ENCODE measurements at regions not wholly inside any gene's neighbourhood (a gene's known extent, or its start where the extent isn't known, plus 50 kb on each side); places are given as distances from the start of the nearest gene placed in this dataset.

DNA sequence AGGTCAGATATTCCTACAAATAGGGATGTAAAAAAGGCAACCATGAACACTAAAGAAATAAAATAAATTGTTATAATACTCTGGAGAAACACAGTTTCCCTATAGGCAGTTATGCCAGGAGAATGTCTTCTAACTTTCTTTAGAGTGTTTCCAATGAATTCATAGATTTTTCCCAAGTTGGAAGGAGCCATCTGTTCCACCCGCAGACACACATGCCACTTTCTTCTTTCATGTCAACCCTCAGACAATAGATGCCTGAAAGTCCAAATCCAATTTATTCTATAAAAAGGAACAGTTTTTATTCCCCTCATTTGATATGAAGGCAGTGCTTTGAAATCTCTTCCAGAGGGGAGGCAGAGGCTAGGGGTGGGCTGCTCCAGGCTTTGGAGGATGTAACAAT is 418.1 kb downstream of the ACTL7B start:
- Mint-ChIP-seq H3K27me3 (ENCODE audit: insufficient read depth, low read depth, poor library complexity) (no peaks in the 10 kb centered on the region), H3K4me1 (no peaks in the 10 kb centered on the region), H3K9me3 (no peaks in the 10 kb centered on the region), H3K4me3 (no peak overlapping the region), H3K36me3 (ENCODE audit: low read depth) (no peaks in the 10 kb centered on the region), H3K27ac (no peak overlapping the region)
- no peak for DNase-seq (ENCODE audit: low spot score)
- no peaks in the 10 kb centered on the region; the same call in 1 of the 2 replicates for H3K9me2 ChIP-seq (ENCODE audit: insufficient read depth)
- TF ChIP-seq, protein P1, sequence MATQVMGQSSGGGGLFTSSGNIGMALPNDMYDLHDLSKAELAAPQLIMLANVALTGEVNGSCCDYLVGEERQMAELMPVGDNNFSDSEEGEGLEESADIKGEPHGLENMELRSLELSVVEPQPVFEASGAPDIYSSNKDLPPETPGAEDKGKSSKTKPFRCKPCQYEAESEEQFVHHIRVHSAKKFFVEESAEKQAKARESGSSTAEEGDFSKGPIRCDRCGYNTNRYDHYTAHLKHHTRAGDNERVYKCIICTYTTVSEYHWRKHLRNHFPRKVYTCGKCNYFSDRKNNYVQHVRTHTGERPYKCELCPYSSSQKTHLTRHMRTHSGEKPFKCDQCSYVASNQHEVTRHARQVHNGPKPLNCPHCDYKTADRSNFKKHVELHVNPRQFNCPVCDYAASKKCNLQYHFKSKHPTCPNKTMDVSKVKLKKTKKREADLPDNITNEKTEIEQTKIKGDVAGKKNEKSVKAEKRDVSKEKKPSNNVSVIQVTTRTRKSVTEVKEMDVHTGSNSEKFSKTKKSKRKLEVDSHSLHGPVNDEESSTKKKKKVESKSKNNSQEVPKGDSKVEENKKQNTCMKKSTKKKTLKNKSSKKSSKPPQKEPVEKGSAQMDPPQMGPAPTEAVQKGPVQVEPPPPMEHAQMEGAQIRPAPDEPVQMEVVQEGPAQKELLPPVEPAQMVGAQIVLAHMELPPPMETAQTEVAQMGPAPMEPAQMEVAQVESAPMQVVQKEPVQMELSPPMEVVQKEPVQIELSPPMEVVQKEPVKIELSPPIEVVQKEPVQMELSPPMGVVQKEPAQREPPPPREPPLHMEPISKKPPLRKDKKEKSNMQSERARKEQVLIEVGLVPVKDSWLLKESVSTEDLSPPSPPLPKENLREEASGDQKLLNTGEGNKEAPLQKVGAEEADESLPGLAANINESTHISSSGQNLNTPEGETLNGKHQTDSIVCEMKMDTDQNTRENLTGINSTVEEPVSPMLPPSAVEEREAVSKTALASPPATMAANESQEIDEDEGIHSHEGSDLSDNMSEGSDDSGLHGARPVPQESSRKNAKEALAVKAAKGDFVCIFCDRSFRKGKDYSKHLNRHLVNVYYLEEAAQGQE (IDR thresholded peaks at IDR 0.05; ENCODE audit: unreplicated experiment): no peak
- no peak for TF ChIP-seq CREB1 (CRISPR knock-in tag; IDR thresholded peaks at IDR 0.05; ENCODE audit: low read depth)
- TF ChIP-seq ZNF331 (CRISPR knock-in tag; IDR thresholded peaks at IDR 0.05; ENCODE audit: low read depth): no peak
- no peak for TF ChIP-seq EZH2 (IDR thresholded peaks at IDR 0.05; ENCODE audit: low read depth, unreplicated experiment)
- TF ChIP-seq, protein P2, sequence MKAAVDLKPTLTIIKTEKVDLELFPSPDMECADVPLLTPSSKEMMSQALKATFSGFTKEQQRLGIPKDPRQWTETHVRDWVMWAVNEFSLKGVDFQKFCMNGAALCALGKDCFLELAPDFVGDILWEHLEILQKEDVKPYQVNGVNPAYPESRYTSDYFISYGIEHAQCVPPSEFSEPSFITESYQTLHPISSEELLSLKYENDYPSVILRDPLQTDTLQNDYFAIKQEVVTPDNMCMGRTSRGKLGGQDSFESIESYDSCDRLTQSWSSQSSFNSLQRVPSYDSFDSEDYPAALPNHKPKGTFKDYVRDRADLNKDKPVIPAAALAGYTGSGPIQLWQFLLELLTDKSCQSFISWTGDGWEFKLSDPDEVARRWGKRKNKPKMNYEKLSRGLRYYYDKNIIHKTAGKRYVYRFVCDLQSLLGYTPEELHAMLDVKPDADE (IDR thresholded peaks at IDR 0.05): no peak
- TF ChIP-seq STAT1 (IDR thresholded peaks at IDR 0.05; ENCODE audit: unreplicated experiment): no peak
- no peak for TF ChIP-seq ZNF114 (CRISPR knock-in tag; IDR thresholded peaks at IDR 0.05)
- TF ChIP-seq POLR2AphosphoS5 (IDR thresholded peaks at IDR 0.05; ENCODE audit: low read depth): no peak
- TF ChIP-seq, protein P3, sequence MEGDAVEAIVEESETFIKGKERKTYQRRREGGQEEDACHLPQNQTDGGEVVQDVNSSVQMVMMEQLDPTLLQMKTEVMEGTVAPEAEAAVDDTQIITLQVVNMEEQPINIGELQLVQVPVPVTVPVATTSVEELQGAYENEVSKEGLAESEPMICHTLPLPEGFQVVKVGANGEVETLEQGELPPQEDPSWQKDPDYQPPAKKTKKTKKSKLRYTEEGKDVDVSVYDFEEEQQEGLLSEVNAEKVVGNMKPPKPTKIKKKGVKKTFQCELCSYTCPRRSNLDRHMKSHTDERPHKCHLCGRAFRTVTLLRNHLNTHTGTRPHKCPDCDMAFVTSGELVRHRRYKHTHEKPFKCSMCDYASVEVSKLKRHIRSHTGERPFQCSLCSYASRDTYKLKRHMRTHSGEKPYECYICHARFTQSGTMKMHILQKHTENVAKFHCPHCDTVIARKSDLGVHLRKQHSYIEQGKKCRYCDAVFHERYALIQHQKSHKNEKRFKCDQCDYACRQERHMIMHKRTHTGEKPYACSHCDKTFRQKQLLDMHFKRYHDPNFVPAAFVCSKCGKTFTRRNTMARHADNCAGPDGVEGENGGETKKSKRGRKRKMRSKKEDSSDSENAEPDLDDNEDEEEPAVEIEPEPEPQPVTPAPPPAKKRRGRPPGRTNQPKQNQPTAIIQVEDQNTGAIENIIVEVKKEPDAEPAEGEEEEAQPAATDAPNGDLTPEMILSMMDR (conservative IDR thresholded peaks at IDR 0.05; ENCODE audit: low read depth in 2 of 2): no peak
- TF ChIP-seq NANOG (IDR thresholded peaks at IDR 0.05; ENCODE audit: borderline replicate concordance): no peak
- TF ChIP-seq JUNB (IDR thresholded peaks at IDR 0.05; ENCODE audit: unreplicated experiment): no peak
- TF ChIP-seq, protein P4, sequence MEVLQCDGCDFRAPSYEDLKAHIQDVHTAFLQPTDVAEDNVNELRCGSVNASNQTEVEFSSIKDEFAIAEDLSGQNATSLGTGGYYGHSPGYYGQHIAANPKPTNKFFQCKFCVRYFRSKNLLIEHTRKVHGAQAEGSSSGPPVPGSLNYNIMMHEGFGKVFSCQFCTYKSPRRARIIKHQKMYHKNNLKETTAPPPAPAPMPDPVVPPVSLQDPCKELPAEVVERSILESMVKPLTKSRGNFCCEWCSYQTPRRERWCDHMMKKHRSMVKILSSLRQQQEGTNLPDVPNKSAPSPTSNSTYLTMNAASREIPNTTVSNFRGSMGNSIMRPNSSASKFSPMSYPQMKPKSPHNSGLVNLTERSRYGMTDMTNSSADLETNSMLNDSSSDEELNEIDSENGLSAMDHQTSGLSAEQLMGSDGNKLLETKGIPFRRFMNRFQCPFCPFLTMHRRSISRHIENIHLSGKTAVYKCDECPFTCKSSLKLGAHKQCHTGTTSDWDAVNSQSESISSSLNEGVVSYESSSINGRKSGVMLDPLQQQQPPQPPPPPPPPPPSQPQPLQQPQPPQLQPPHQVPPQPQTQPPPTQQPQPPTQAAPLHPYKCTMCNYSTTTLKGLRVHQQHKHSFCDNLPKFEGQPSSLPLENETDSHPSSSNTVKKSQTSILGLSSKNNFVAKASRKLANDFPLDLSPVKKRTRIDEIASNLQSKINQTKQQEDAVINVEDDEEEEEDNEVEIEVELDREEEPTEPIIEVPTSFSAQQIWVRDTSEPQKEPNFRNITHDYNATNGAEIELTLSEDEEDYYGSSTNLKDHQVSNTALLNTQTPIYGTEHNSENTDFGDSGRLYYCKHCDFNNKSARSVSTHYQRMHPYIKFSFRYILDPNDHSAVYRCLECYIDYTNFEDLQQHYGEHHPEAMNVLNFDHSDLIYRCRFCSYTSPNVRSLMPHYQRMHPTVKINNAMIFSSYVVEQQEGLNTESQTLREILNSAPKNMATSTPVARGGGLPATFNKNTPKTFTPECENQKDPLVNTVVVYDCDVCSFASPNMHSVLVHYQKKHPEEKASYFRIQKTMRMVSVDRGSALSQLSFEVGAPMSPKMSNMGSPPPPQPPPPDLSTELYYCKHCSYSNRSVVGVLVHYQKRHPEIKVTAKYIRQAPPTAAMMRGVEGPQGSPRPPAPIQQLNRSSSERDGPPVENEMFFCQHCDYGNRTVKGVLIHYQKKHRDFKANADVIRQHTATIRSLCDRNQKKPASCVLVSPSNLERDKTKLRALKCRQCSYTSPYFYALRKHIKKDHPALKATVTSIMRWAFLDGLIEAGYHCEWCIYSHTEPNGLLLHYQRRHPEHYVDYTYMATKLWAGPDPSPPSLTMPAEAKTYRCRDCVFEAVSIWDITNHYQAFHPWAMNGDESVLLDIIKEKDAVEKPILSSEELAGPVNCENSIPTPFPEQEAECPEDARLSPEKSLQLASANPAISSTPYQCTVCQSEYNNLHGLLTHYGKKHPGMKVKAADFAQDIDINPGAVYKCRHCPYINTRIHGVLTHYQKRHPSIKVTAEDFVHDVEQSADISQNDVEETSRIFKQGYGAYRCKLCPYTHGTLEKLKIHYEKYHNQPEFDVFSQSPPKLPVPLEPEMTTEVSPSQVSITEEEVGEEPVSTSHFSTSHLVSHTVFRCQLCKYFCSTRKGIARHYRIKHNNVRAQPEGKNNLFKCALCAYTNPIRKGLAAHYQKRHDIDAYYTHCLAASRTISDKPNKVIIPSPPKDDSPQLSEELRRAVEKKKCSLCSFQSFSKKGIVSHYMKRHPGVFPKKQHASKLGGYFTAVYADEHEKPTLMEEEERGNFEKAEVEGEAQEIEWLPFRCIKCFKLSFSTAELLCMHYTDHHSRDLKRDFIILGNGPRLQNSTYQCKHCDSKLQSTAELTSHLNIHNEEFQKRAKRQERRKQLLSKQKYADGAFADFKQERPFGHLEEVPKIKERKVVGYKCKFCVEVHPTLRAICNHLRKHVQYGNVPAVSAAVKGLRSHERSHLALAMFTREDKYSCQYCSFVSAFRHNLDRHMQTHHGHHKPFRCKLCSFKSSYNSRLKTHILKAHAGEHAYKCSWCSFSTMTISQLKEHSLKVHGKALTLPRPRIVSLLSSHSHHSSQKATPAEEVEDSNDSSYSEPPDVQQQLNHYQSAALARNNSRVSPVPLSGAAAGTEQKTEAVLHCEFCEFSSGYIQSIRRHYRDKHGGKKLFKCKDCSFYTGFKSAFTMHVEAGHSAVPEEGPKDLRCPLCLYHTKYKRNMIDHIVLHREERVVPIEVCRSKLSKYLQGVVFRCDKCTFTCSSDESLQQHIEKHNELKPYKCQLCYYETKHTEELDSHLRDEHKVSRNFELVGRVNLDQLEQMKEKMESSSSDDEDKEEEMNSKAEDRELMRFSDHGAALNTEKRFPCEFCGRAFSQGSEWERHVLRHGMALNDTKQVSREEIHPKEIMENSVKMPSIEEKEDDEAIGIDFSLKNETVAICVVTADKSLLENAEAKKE (CRISPR knock-in tag; IDR thresholded peaks at IDR 0.05): no peak
- no peak for TF ChIP-seq EZH2phosphoT487 (IDR thresholded peaks at IDR 0.05; ENCODE audit: unreplicated experiment)
- H3K79me2 ChIP-seq (replicated peaks; ENCODE audit: insufficient read depth): no peaks in the 10 kb centered on the region
- H3K4me1 ChIP-seq (ENCODE audit: insufficient read depth): no peaks in the 10 kb centered on the region
- H3K36me3 ChIP-seq (ENCODE audit: insufficient read depth): no peaks in the 10 kb centered on the region
- no peak overlapping the region for H3K27ac ChIP-seq (ENCODE audit: low read depth)
- no peaks in the 10 kb centered on the region for H4K20me1 ChIP-seq (replicated peaks; ENCODE audit: insufficient read depth)
- no peak overlapping the region for H3K4me3 ChIP-seq
- H3F3A ChIP-seq (replicated peaks; ENCODE audit: low read depth): no peaks in the 10 kb centered on the region
- H3K27me3 ChIP-seq (ENCODE audit: insufficient read depth): no peaks in the 10 kb centered on the region
- ATAC-seq: no peak
- H3K4me2 ChIP-seq: no peak overlapping the region
- H2AFZ ChIP-seq: 0 out of 2 replicates have a peak overlapping the region, but pooled peaks have one; percentile 8

Data from GM23338 (cell line).